ENCODE measurements at regions not wholly inside any gene's neighbourhood (a gene's known extent, or its start where the extent isn't known, plus 50 kb on each side); places are given as distances from the start of the nearest gene placed in this dataset.

DNA sequence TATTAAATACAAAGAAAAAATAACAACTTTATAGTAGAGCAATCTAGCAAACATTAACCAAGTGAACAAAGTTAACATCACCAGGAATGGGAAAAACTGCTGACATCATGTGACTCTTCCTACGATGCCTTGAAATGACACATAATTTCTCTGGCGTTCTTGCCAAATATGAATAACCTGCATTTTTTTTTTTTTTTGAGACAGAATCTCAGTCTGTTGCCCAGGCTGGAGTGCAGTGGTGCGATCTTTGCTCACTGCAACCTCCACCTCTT is 126.5 kb upstream of the VKORC1L1 start:
- Histone ChIP-seq H3K4me1 (replicated peaks; ENCODE audit: insufficient read depth) (peaks cover 10% of the 10 kb centered on the region), H3K9me2 (ENCODE audit: insufficient read depth) (no peaks in the 10 kb centered on the region), H3K79me2 (ENCODE audit: low read depth) (peaks cover 21% of the 10 kb centered on the region), H3K27ac (no peak overlapping the region), H2AFZ (no peak overlapping the region), H4K20me1 (ENCODE audit: insufficient read depth) (no peaks in the 10 kb centered on the region), H3K36me3 (ENCODE audit: low read depth) (no peaks in the 10 kb centered on the region), H3K4me3 (no peak overlapping the region), H3F3A (ENCODE audit: insufficient read depth, low read depth) (no peaks in the 10 kb centered on the region), H3K4me2 (no peak overlapping the region), H3K9me3 (ENCODE audit: insufficient read depth, low read depth) (no peaks in the 10 kb centered on the region), H3K27me3 (ENCODE audit: insufficient read depth, low read depth) (no peaks in the 10 kb centered on the region)
- no peak for DNase-seq
- POLR2A ChIA-PET (ENCODE audit: unreplicated experiment), result no interaction called here
- BruUV-seq (replicated peaks), result no TSS peak
- CTCF ChIA-PET, result no interaction called here
- intact Hi-C loops (cut with micrococcal nuclease; ENCODE audit: unreplicated experiment), result no loop called here
- no peak for TF ChIP-seq EZH2 (IDR thresholded peaks at IDR 0.05; ENCODE audit: low read depth)
- TF ChIP-seq, protein P1, sequence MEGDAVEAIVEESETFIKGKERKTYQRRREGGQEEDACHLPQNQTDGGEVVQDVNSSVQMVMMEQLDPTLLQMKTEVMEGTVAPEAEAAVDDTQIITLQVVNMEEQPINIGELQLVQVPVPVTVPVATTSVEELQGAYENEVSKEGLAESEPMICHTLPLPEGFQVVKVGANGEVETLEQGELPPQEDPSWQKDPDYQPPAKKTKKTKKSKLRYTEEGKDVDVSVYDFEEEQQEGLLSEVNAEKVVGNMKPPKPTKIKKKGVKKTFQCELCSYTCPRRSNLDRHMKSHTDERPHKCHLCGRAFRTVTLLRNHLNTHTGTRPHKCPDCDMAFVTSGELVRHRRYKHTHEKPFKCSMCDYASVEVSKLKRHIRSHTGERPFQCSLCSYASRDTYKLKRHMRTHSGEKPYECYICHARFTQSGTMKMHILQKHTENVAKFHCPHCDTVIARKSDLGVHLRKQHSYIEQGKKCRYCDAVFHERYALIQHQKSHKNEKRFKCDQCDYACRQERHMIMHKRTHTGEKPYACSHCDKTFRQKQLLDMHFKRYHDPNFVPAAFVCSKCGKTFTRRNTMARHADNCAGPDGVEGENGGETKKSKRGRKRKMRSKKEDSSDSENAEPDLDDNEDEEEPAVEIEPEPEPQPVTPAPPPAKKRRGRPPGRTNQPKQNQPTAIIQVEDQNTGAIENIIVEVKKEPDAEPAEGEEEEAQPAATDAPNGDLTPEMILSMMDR (conservative IDR thresholded peaks at IDR 0.05), result no peak

DNA sequence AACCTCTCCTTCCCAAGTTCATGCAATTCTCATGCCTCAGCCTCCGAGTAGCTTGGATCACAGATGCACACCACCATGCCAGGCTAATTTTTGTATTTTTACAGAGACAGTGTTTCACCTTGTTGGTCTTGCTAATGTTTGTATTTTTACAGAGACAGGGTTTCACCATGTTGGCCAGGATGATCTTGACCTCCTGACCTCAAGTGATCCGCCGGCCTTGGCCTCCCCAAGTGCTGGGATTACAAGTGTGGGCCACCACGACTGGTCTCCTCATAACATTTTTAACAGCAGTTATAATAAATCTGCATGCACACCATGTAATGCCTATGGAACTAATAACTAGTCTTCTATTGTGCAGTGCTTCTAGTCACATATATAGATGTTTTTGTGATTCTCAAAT is 123.8 kb upstream of the VKORC1L1 start:
- Histone ChIP-seq H3F3A (ENCODE audit: insufficient read depth, low read depth) (no peaks in the 10 kb centered on the region), H3K4me2 (no peak overlapping the region), H4K20me1 (ENCODE audit: insufficient read depth) (no peaks in the 10 kb centered on the region), H3K4me1 (replicated peaks; ENCODE audit: insufficient read depth) (peaks cover 16% of the 10 kb centered on the region), H3K9me3 (ENCODE audit: insufficient read depth, low read depth) (no peaks in the 10 kb centered on the region), H3K79me2 (ENCODE audit: low read depth) (peaks cover 45% of the 10 kb centered on the region), H3K9me2 (ENCODE audit: insufficient read depth) (no peaks in the 10 kb centered on the region), H3K36me3 (ENCODE audit: low read depth) (peaks cover 3% of the 10 kb centered on the region; the same call in 1 of the 2 replicates), H2AFZ (no peak overlapping the region), H3K27me3 (ENCODE audit: insufficient read depth, low read depth) (no peaks in the 10 kb centered on the region), H3K27ac (no peak overlapping the region), H3K4me3 (no peak overlapping the region)
- TF ChIP-seq EZH2 (IDR thresholded peaks at IDR 0.05; ENCODE audit: low read depth), result no peak
- TF ChIP-seq, protein P1 (conservative IDR thresholded peaks at IDR 0.05), result no peak
- CTCF ChIA-PET, result no interaction called here
- intact Hi-C loops (cut with micrococcal nuclease; ENCODE audit: unreplicated experiment), result no loop called here
- POLR2A ChIA-PET (ENCODE audit: unreplicated experiment), result no interaction called here
- no peak for DNase-seq
- no TSS peak for BruUV-seq (replicated peaks)

GRCh38 chr7:65749518-65749917 is 123.4 kb upstream of the VKORC1L1 start:
- peaks cover 3% of the 10 kb centered on the region; the same call in 1 of the 2 replicates for H3K36me3 ChIP-seq (ENCODE audit: low read depth)
- no peak for DNase-seq
- POLR2A ChIA-PET (ENCODE audit: unreplicated experiment), result no interaction called here
- H2AFZ ChIP-seq, result no peak overlapping the region
- H4K20me1 ChIP-seq (ENCODE audit: insufficient read depth), result no peaks in the 10 kb centered on the region
- peaks cover 46% of the 10 kb centered on the region for H3K79me2 ChIP-seq (ENCODE audit: low read depth)
- no peaks in the 10 kb centered on the region for H3F3A ChIP-seq (ENCODE audit: insufficient read depth, low read depth)
- CTCF ChIA-PET, result no interaction called here
- intact Hi-C loops (cut with micrococcal nuclease; ENCODE audit: unreplicated experiment), result no loop called here
- H3K27ac ChIP-seq, result no peak overlapping the region
- no TSS peak for BruUV-seq (replicated peaks)
- peak overlapping the region; percentile 84 for H3K4me2 ChIP-seq
- H3K9me2 ChIP-seq (ENCODE audit: insufficient read depth), result no peaks in the 10 kb centered on the region
- TF ChIP-seq, protein P1 (conservative IDR thresholded peaks at IDR 0.05), result no peak
- TF ChIP-seq EZH2 (IDR thresholded peaks at IDR 0.05; ENCODE audit: low read depth), result no peak
- no peaks in the 10 kb centered on the region for H3K27me3 ChIP-seq (ENCODE audit: insufficient read depth, low read depth)
- peaks cover 16% of the 10 kb centered on the region for H3K4me1 ChIP-seq (replicated peaks; ENCODE audit: insufficient read depth)
- no peaks in the 10 kb centered on the region for H3K9me3 ChIP-seq (ENCODE audit: insufficient read depth, low read depth)
- peak overlapping the region; percentile 99; the same call in 1 of the 2 replicates for H3K4me3 ChIP-seq

Measured in PC-9 (cell line).